HG03378 (cell line): ENCODE measurements at regions not wholly inside any gene's neighbourhood (a gene's known extent, or its start where the extent isn't known, plus 50 kb on each side); places are given as distances from the start of the nearest gene placed in this dataset.

Source experiments
- ATAC-seq: cut with Tn5 transposase; IDR thresholded peaks from one replicate; pipeline ENCODE4 v1.9.1; 2021; ENCODE audit warnings: mild to moderate bottlenecking, moderate library complexity; ENCODE audit not compliant: unreplicated experiment

DNA sequence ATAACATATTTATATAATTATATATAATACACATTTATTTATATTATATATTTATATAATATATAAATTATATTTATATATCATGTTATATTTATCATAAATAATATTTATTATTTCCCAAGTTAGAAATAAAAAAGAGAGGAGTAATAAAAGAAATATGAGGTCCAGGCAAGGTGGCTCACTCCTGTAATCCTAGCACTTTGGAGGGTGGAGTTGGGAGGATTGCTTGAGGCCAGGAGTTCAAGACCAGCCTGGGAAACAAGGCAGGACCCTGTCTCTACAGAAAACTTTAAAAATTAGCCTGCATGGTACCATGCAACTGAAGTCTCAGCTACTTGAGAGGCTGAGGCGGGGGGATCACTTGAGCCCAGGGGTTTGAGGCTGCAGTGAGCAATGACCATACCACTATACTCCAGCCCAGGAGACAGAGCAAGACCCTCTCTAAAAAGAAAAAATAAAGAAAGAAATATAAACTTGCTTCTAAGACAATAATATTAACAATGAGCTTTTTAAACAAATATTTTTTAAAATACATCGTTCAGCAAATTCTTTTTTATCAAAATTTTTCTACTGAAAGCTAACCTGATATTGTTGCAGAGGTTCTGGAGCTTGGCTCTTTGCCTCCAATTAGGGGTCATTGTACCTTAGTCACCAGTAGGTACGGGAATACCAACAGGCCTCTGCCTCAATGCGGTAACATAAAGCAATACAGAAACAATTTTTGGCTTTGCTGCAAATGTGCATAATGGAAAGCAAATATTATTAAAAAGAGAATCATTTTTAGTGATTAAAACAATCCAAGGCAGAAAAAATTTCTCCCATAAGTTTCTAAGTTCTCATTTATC, 290.0 kb downstream of the SETD4 start:
- no peak for ATAC-seq

DNA sequence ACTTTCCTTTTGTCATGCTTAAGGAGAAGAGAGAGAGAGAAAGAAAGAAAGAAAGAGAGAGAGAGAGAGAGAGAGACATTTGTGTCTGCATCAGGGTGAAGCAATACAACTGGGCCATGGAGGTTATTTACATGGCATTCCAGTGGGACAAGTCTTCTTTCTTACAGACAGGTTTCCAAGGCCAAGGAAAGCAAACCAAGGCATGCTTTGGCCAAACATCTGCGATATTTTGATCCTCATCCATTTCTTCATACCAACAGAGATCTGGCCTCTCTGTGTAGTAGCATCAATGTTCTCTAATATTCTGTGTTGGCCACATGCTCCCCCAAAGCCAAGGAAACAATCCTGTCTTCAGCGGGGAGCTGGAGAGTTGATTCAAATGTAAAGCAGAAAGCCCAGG, 292.1 kb downstream of the SETD4 start:
- ATAC-seq = no peak

DNA sequence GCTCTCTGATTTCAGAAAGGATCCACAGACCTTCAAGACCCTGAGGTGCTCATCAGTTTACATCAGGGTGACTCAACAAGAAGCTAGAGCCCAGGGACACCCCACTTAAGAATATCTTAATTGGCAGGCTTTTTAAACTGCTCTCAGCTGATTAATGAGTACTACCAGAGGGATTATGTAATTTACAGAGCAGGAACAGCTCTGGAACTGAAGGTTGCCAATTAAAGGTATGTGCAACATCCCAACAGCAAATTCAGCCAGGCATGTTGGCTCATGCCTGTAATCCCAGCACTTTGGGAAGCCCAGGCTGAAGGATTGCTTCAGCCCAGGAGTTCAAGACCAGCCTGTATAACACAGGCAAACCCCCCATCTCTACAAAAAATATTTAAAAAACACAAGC, 295.7 kb downstream of the SETD4 start:
- no peak for ATAC-seq

DNA sequence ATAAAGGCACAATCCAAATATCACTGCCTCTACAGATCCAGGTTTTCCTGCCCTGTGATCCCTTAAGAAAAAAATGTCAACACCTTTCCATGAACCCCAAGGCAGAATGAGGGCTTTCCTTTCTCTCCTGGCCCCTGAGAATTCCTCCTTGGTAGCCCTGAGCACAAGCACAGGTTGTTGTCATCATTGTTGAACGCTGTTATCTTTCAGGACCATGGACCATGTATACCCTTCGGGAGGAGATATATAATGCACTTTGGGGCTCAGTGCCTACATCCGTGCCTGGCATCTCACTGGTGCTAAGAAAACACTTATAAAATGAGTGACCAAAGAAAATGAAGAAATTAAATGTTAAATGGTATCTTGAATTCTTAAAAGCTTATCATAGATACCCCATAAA, 296.2 kb downstream of the SETD4 start:
- no peak for ATAC-seq

DNA sequence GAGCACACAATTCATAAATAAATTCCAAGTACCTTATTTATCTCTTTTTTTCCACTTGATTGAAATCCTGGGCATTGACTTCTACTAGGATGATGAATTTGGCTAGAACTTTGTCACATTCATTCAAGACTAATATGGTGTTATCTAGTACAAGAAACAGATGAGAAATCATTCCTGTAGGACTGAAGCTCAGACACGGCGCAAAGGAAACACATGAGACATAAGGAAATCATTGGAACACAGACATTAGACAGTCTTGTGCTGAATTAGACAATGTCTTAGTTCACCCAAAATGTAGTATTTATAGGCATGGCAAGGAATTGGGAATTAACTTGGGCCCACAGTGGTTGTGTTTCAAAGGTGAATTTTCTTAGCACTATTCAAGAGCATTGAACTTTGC, 305.7 kb downstream of the SETD4 start:
- no peak for ATAC-seq

DNA sequence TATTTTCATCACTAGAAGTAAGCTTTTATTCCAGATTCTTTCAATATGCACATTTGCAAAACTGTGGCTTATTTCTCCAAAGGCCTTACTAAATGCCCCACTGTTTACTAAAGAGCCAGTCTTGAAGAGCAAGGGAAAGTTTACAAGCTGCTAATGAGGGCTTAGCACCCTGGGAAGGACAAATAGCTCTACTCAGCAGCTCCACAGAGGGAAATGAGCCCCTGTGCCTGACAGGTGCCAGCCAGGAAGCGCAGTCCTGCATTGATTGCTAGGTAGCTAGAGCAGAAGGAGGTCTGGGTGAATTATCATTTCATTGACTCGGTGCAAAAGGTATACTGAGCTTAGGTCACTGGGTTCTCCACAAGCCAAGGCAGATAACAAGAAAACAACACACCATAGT, 307.0 kb downstream of the SETD4 start:
- no peak for ATAC-seq

DNA sequence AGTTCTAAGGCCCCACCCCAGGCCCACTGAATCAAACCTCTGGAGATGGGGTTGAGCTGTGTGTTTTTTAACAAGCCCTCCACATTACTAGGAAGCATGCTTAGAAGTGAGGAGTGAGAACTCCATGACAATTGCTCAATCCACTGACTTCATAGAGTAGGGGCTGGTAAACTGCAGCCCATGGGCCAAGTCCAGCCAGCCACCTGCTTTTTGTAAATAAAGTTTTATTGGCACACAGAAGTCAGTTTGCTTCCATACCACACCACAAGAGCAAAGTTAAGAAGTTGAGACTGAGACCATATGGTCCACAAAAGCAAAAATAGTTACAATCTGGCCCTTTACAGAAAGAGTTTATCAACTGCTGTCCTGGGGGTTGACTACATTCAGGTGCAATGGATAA, 309.2 kb downstream of the SETD4 start:
- no peak for ATAC-seq

DNA sequence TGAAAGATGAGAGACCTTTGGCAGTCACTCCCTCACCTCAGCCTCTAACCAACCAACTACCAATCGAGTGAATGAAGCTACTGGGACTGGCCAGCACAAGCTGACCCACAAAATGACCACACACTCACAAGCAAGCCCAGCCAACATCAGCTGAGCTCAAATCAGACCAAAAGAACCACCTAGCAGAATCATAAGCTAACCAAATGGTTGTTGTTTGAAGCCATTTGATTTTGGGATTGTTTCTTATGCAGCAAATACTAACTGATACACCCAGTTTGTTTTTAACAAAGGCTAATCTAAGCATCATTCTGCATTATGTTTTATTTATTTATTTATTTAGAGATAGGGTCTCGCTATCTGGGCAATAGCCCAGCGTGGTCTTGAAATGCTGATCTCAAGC, 310.4 kb downstream of the SETD4 start:
- no peak for ATAC-seq

DNA sequence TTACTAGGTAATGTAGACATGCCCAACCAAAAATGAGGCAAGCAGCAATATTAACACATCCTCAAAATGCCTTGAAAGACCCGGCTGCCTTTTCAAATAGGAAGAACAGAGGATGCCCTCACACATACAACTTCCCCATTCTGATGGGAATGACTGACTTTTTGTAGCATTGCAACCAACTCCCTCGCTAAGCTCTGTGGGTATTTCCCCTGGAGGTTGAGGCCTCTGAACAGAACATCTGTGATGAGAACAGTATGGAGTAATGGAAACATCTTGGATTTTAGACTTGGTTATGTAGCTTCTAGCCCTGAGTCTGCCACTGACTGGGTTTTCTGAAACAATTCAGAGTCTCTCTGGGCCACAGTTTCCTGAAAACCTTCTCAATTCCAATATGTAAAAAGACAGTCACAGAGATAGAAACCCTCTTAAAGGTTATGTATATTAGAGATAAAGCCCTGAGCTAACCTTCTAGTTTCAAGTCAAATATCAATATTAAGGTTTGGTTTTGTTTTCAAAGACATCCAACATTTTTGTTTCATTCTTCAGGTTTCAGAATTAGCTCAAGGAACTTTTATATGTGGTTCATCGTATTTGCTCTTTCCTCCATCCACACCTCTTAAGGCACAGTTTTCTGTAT, 311.5 kb downstream of the SETD4 start:
- ATAC-seq = no peak

DNA sequence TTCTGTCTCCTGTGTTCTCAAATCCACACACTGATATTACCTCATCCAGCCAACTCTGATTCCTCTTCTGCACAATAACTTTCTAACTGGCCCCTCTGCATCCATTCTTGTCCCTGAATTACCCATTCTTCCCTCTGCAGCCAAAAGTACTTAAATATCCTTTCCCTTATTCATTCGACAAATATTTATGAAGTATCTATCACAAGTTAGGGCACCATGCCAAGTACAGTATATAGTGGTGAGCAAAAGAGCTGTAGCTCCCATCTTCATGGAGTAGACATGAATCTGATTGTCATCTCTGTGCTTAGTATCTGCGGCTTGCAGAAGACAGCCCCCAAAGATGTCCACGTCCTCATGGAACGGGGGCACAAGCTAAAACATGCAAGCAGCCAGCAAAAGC, 316.8 kb downstream of the SETD4 start:
- no peak for ATAC-seq

DNA sequence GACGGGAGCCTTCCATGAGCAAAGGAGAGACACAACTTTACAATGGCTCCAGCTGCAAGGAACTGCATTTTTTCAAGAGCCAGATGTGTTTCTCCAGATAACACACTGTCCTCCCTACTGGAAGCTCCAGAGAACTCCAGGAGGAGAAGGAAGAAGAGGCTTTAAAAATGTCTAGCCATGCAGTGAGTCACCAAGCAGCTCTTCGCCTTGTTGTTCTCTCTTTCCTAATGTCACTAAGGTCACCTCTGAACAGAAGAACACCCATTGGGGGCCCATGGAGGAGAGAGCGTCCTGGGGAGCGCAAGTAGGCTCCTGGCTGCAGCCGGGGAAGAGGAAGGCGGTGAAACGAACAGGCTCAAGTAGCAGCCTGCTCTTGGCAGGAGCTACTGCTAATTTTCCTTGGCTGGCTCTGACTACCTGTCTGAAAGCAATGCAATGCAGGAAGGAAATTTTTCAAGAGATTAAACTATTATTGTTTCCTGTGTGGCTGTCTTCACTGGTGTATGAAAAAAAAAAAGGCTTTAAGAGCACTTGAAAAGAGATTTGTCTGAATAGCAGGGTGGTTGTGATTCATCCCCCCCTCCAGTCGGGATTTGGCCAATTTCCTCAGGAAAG, 321.9 kb downstream of the SETD4 start:
- no peak for ATAC-seq

DNA sequence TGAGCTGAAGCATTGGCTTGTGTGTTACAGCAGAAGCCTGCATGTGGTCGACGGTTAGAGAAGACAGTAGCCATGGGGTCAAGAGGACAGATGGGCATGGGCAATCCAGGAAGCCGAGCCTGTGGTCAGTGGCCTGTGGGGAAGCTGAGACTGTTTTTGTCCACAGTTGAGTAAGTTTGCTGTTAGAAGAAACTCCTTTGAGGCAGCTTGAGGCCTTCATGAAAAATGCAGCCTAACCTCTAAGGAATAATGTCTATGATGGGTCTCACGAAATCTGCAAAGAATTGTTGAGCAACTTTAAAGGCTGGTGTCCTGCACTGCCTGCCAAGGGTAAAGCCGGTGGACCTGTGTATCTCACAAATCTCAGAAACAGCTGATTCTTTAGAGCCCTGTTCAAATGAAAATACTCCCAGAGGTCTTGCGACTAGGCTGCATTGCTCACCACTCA, 322.4 kb downstream of the SETD4 start:
- no peak for ATAC-seq

DNA sequence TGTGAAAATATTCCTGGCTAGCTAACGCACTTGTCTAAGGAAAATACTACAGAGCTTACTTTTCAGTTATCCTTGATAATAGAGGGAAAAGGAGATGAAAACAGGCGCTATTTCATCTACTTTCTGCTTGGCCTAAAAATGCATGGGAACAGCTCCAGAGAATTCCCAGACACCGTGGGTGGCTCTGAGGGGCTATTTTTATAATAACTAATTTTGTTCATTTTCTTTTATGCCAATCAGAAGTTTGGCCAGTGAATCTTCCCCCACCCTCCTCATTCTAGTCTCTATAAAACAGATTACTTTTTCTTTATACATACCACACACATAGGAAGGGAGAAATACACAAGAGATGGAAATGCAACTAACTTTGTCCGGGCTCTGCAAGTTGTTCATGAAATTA, 322.9 kb downstream of the SETD4 start:
- ATAC-seq = no peak

DNA sequence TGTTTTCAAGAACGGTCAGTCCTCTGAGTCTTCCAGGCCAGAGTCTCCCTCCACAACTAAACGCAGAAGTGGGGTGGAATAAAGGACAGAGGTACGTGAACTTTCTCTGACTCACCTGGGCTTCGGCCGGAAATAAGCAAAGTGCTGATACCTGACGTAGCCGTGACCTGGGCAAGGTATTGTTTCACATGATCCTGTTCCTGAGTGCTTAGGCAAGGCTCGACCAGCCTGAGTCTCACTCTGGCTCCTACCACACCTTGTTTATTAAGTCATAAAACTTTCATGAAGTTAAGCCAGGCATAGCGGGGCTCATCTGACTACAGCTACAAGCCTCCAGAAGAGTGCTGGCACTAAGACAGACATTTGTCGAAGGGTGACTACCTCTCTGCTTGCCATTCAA, 327.5 kb downstream of the SETD4 start:
- ATAC-seq = no peak

DNA sequence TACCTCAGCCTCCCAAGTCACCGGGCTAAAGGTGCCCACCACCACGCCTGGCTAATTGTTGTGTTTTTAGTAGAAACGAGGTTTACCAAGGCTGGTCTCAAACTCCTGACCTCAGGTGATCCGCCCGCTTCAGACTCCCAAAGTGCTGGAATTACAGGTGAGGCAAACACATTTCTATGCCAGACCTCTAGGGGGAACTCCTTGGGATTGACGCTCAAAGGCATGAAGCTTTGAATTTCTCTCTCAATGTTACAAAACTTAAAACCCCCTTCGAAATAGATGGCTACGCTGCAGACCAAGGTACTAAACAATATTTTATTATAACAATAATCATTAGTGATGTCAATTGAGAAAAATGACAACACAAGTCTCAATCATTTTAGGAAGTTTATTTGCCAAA, 330.0 kb downstream of the SETD4 start:
- ATAC-seq = no peak

DNA sequence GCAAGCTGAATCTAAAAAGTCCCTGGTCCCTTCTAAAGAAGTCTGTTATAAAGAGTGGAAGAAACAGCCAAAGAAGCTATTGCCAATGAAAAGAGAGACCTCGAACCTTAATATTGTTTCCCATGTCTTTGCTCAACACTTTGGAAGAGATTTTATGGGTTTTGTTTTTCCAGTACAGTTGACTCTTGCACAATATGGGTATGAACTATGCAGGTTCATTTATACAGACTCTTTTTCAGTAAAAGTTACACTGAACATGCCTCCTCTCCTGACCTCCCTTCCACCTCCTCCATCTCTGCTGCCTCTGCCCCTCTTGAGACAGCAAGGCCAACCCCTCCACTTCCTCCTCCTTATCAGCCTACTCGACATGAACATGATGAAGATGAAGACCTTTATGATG, 332.5 kb downstream of the SETD4 start:
- no peak for ATAC-seq

DNA sequence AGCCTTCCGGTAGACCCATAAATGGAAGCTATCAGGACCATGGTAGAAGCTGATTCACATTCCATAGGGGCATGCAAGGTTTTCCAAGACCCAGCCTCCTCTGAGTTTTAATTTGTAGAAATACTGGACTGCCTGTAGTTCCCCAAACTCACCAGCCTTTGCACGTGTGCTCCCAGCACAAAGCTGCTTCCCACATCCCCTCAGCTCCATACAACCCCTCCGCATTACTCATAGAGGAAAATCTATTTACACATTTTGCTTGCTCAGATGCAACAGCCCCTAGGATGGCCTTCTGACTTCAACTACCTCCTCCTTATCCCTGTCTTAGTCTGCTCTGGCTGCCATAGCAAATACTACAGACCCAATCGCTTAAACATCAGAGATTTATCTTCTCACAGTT, 336.2 kb downstream of the SETD4 start:
- no peak for ATAC-seq

DNA sequence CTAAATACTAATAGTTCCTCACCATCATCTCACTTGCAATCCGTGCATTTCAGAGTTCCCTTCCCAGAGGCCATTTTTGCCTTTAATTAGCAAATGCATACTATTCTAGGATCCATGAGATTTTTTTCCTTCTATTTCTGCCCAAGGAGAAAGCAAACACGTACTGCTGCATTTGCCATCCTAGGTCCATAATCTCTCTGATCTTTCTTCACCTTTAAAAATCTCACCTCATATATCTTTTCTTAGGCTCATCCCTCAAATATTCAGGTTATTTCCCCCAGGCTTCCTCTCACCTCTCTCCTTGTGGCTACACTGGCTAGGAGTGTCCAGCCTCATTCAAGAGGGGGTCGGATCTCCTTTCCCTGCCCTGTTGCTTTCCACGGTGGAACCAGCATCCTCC, 338.6 kb downstream of the SETD4 start:
- no peak for ATAC-seq

DNA sequence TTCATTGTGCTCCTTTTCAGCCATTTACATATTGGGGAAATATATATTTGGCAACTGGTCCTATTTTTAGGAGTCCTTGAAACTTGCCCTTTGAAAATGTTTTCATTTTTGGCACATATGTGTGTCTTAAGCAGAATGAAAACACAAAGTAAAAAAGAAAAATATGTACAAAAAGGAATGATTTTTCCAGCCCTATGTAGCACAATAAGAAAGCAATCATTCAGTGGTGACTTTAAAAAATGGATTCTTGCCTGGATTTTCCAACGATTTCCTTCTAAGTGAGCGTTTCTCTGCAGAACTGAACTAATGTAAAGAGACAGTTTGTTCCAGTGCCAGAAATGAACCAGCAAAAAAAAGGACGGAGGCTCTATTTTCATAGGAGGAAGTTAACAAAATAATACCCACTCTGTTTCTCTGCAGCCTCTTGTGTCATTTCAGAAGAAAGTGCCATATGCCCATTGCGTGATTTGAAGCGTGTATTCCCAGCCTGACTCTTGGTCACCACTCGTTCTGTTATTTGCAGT, 340.1 kb downstream of the SETD4 start:
- ATAC-seq = no peak

DNA sequence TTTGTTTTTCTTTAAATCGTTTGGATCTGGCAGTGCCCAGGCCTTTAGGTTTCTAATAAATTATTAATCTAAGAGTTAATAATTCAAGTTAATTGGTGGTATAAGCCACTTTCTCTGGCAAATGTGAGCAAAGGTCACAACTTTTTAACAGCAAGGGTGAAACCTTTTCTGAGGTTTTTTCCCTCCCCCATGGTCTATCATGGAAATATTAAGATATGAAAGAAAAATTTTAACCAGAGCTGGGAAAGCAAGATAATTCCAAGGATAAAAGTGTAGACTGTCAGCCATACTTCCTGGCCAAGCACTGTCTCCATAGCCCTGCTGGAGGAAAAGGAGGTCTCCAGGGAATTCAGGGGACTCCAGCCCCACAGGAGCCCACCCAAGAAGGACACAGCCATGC, 341.2 kb downstream of the SETD4 start:
- no peak for ATAC-seq

DNA sequence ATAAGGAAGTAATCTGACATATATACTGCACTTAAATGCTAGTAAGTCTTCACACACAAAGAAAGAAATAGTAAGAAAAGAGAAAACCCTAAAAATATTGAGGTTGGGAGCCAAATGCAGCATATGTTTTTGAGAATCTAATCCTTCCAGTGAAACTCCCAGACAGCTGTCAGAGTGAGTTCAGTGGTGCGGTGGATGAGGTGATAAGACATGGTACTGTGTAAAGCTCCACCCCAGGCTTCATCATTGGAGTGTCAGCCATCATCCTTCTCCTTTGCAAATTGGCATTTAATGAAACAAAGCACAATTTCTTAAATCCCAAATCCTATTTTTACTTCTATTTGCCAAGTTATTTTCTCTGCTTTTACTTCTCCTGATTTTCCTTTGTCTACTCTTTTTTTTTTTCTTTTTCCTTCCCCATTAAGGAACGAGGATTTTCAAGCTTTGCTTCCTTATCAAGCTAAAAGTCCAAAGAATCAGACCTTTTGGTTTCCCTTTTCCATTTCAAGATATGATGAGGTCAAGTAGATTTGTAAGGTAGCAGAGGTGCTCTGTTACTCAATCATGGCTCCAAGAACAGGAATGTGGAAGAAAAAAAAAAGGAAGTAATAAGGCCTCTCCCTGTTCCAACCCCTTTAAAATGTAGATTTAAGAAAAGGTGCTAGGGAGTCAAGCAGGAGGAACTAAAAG, 343.3 kb downstream of the SETD4 start:
- no peak for ATAC-seq
